Spleen (tissue), 7 donors: ENCODE measurements at regions not wholly inside any gene's neighbourhood (a gene's known extent, or its start where the extent isn't known, plus 50 kb on each side); places are given as distances from the start of the nearest gene placed in this dataset.
"Not testable (repeated sequence)": the region's sequence is repeated elsewhere in the genome, so short reads cannot be mapped to it uniquely, and the experiment has no call there.

Experiments
- CTCF ChIP-seq, 11 experiments: fragments of 200-600 bp in 7 of 11; fragments of 450-650 bp in 4 of 11; sonication (generic) in 4 of 11; IDR thresholded peaks in 8 of 11; conservative IDR thresholded peaks in 3 of 11; 1 replicate in 7 of 11; 2 replicates in 4 of 11; pipeline versions ENCODE4 v1.4.0 to v1.8.0; 2016 to 2021; ENCODE audit warnings: antibody characterized with exemption in 11 of 11, inconsistent platforms in 4 of 11, mild to moderate bottlenecking in 1 of 11
- POLR2A ChIP-seq, 3 donors: fragments of 450-650 bp; IDR thresholded peaks; one replicate each; pipeline ENCODE4 v1.5.1; 2017; ENCODE audit warnings: antibody characterized with exemption in 3 of 3, mild to moderate bottlenecking in 1 of 3
- POLR2AphosphoS5 ChIP-seq, 3 donors: sonication (generic); formaldehyde crosslinking; IDR thresholded peaks; one replicate each; pipeline ENCODE4 v1.5.1; 2017; ENCODE audit warnings: antibody characterized with exemption in 3 of 3
- donor health status: DM: no; HTN: no; CAD: no; lungs with moderate emphysema.
- donor health status: DM: no; HTN: no; CAD: no.
- donor health status: DM: no; HTN: no; CAD: no.

GRCh38 chr5:98030273-98030672 lies 743.2 kb upstream of the RGMB start:
- not testable (repeated sequence) for TF ChIP-seq POLR2AphosphoS5 (IDR thresholded peaks at IDR 0.05); POLR2A (IDR thresholded peaks at IDR 0.05); CTCF (IDR thresholded peaks at IDR 0.05 in 8 of 11, conservative IDR thresholded peaks at IDR 0.05 in 3 of 11)
